T-helper 17 cell (primary cell): ENCODE measurements at regions not wholly inside any gene's neighbourhood (a gene's known extent, or its start where the extent isn't known, plus 50 kb on each side); places are given as distances from the start of the nearest gene placed in this dataset.

ENCODE experiments used
- ATAC-seq: fragments of 150-1000 bp; cut with Tn5 transposase; 2 replicates; pipeline ENCODE4 v1.10.0; 2021; ENCODE audit warnings: mild to moderate bottlenecking, moderate library complexity
- DNase-seq, 3 donors: peaks; one replicate each; pipeline versions ENCODE4 v3.0.0 to v3.0.0-alpha.2; 2020 to 2021
- H3K9me3 ChIP-seq: one replicate; pipeline ENCODE4 v1.7.0; 2013; ENCODE audit warnings: low read length, mild to moderate bottlenecking; ENCODE audit not compliant: control insufficient read depth, poor library complexity, severe bottlenecking
- H3K27ac Mint-ChIP-seq: one replicate; pipeline ENCODE4 v1.8.0; 2022; ENCODE audit warnings: mild to moderate bottlenecking, moderate library complexity, mixed read lengths
- H3K27me3 Mint-ChIP-seq: one replicate; pipeline ENCODE4 v1.8.0; 2022; ENCODE audit warnings: mixed read lengths
- H3K36me3 Mint-ChIP-seq: one replicate; pipeline ENCODE4 v1.8.0; 2022; ENCODE audit warnings: low read depth, mixed read lengths
- H3K4me1 Mint-ChIP-seq: one replicate; pipeline ENCODE4 v1.8.0; 2022; ENCODE audit warnings: mild to moderate bottlenecking, mixed read lengths
- H3K4me3 Mint-ChIP-seq: one replicate; pipeline ENCODE4 v1.8.0; 2022; ENCODE audit warnings: mild to moderate bottlenecking, moderate library complexity, mixed read lengths

GRCh38 chr10:94043431-94043990 is 49.8 kb downstream of the PLCE1 start:
- H3K9me3 ChIP-seq = no peaks in the 10 kb centered on the region
- Mint-ChIP-seq H3K27me3 (peaks cover 16% of the 10 kb centered on the region), H3K4me3 (no peak overlapping the region), H3K4me1 (no peaks in the 10 kb centered on the region), H3K36me3 (no peaks in the 10 kb centered on the region), H3K27ac (no peak overlapping the region)
- DNase-seq (no peak), ATAC-seq (no peak)

DNA sequence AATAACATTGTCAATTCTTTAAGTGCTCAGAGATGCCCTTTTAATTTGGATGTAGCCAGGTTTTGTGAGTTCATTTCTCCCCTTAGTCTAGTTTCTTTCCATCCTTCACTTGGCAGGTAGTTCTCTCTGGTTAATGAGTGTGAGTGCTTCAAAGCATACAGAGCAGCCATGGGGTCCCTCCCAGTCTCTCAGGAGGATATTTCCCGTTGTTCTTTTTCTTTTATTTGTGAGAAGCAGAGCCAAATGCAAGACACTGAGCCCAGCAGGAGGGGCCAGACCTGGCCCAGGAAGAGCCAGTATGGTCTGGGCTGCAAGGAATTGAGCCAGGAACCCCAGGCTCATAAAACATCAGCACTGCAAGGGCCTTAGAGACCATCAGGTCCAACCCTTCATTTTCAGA is 52.4 kb downstream of the PLCE1 start:
- ATAC-seq = no peak
- no peak overlapping the region for H3K27ac Mint-ChIP-seq
- H3K4me3 Mint-ChIP-seq = no peak overlapping the region
- no peak for DNase-seq
- no peaks in the 10 kb centered on the region for H3K9me3 ChIP-seq
- peaks cover 7% of the 10 kb centered on the region for H3K27me3 Mint-ChIP-seq
- H3K36me3 Mint-ChIP-seq = no peaks in the 10 kb centered on the region
- no peaks in the 10 kb centered on the region for H3K4me1 Mint-ChIP-seq

- Mint-ChIP-seq H3K4me3 (no peak overlapping the region), H3K27ac (no peak overlapping the region), H3K27me3 (no peaks in the 10 kb centered on the region), H3K36me3 (no peaks in the 10 kb centered on the region), H3K4me1 (no peaks in the 10 kb centered on the region)
- DNase-seq = no peak
- H3K9me3 ChIP-seq = no peaks in the 10 kb centered on the region
- ATAC-seq = no peak
These were observed 53.6 kb downstream of the PLCE1 start for GRCh38 chr10:94047293-94047692.

DNA sequence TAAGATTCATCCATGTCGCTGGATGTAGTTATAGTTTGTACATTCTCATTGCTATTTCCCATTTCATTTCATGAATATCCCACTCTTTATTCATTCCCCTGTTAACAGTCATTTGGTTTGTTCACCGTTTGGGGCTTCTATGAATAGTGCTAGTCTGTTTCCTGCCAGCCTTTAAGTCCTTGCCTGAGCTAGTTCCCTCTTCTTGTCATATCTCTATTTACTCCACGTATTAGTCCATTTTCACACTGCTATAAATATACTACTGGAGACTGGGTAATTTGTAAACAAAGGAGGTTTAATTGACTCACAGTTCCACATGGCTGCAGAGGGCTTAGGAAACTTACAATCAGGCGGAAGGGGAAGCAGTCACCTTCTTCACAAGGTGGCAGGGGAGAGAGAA is 56.2 kb downstream of the PLCE1 start:
- ATAC-seq (no peak), DNase-seq (no peak)
- Mint-ChIP-seq H3K4me1 (no peaks in the 10 kb centered on the region), H3K4me3 (no peak overlapping the region), H3K27me3 (no peaks in the 10 kb centered on the region), H3K27ac (no peak overlapping the region), H3K36me3 (no peaks in the 10 kb centered on the region)
- H3K9me3 ChIP-seq = no peaks in the 10 kb centered on the region

GRCh38 chr10:94052281-94052680 is 58.5 kb downstream of the PLCE1 start:
- H3K36me3 Mint-ChIP-seq = no peaks in the 10 kb centered on the region
- no peak overlapping the region for H3K27ac Mint-ChIP-seq
- H3K4me3 Mint-ChIP-seq = no peak overlapping the region
- H3K27me3 Mint-ChIP-seq = peaks cover 4% of the 10 kb centered on the region
- peaks cover 2% of the 10 kb centered on the region for H3K4me1 Mint-ChIP-seq
- no peaks in the 10 kb centered on the region for H3K9me3 ChIP-seq
- DNase-seq (no peak), ATAC-seq (no peak)

- ATAC-seq (no peak), DNase-seq (no peak)
- Mint-ChIP-seq H3K27me3 (peaks cover 4% of the 10 kb centered on the region), H3K27ac (no peak overlapping the region), H3K36me3 (no peaks in the 10 kb centered on the region), H3K4me1 (peaks cover 2% of the 10 kb centered on the region), H3K4me3 (no peak overlapping the region)
- H3K9me3 ChIP-seq = no peaks in the 10 kb centered on the region
These were observed 59.4 kb downstream of the PLCE1 start for GRCh38 chr10:94052866-94053791.

- Mint-ChIP-seq H3K27ac (no peak overlapping the region), H3K4me3 (no peak overlapping the region)
- no peak for DNase-seq
These were observed 65.6 kb downstream of the PLCE1 start for GRCh38 chr10:94059178-94059883.

GRCh38 chr10:94061026-94061425 is 67.3 kb downstream of the PLCE1 start:
- H3K27me3 Mint-ChIP-seq = peaks cover 7% of the 10 kb centered on the region
- no peaks in the 10 kb centered on the region for H3K4me1 Mint-ChIP-seq
- no peak overlapping the region for H3K27ac Mint-ChIP-seq
- no peak for DNase-seq
- no peaks in the 10 kb centered on the region for H3K9me3 ChIP-seq
- H3K36me3 Mint-ChIP-seq = no peaks in the 10 kb centered on the region
- ATAC-seq = no peak
- H3K4me3 Mint-ChIP-seq = no peak overlapping the region

More at GRCh38 chr10:94059178-94059883, 65.6 kb downstream of the PLCE1 start:
- no peaks in the 10 kb centered on the region for H3K36me3 Mint-ChIP-seq
- peaks cover 4% of the 10 kb centered on the region for H3K27me3 Mint-ChIP-seq
- no peaks in the 10 kb centered on the region for H3K9me3 ChIP-seq
- peaks cover 2% of the 10 kb centered on the region for H3K4me1 Mint-ChIP-seq
- ATAC-seq = no peak

DNA sequence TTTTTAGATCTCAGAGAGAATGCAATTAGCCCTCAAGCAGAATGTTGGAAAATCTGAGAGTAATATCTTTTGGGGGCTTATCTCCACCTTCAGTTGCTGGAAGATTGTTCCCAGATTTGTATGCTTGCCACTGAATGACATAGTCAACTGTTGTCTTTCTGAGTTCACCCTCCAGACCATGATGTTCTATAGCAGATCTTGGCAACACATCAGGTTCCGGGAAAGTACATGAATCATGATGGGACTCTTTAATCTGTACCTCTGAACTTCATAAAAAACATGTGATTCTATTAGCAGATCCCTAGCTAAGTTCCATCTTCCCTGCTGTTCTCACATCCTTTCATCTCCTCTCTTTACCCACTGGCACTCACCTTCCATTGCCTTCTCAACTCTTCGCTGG is 68.9 kb downstream of the PLCE1 start:
- Mint-ChIP-seq H3K4me3 (no peak overlapping the region), H3K36me3 (no peaks in the 10 kb centered on the region), H3K27ac (no peak overlapping the region), H3K4me1 (no peaks in the 10 kb centered on the region), H3K27me3 (peaks cover 7% of the 10 kb centered on the region)
- DNase-seq (no peak), ATAC-seq (no peak)
- H3K9me3 ChIP-seq = no peaks in the 10 kb centered on the region

DNA sequence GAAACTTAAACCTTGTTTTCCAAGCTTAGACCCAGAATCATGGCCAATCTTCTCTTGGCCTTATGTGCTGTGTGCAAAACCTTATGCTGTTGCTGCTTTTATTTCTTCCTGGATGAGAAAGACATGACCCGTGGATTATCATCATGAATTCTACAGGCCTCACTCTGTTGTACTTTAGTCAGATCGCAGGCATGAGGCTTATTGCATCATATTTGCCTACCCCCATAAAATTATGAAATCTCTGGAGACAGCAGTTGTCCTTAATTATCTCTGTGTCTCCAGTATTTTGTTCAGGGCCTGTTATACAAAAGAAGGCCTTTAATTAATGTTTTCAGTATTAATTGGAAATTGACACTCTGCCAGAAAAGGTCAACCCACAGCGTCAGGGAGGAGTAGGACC is 71.6 kb downstream of the PLCE1 start:
- H3K4me3 Mint-ChIP-seq = no peak overlapping the region
- H3K36me3 Mint-ChIP-seq = no peaks in the 10 kb centered on the region
- H3K9me3 ChIP-seq = no peaks in the 10 kb centered on the region
- ATAC-seq (no peak), DNase-seq (no peak)
- no peak overlapping the region for H3K27ac Mint-ChIP-seq
- no peaks in the 10 kb centered on the region for H3K4me1 Mint-ChIP-seq
- peaks cover 7% of the 10 kb centered on the region for H3K27me3 Mint-ChIP-seq

- Mint-ChIP-seq H3K4me3 (no peak overlapping the region), H3K36me3 (no peaks in the 10 kb centered on the region), H3K27me3 (peaks cover 7% of the 10 kb centered on the region), H3K27ac (no peak overlapping the region), H3K4me1 (no peaks in the 10 kb centered on the region)
- no peaks in the 10 kb centered on the region for H3K9me3 ChIP-seq
- no peak for DNase-seq
- ATAC-seq = no peak
These were observed 72.1 kb downstream of the PLCE1 start for GRCh38 chr10:94065787-94066186.

- Mint-ChIP-seq H3K27me3 (peaks cover 7% of the 10 kb centered on the region), H3K4me3 (no peak overlapping the region), H3K36me3 (no peaks in the 10 kb centered on the region), H3K4me1 (no peaks in the 10 kb centered on the region), H3K27ac (no peak overlapping the region)
- ATAC-seq (no peak), DNase-seq (no peak)
- H3K9me3 ChIP-seq = no peaks in the 10 kb centered on the region
These were observed 72.7 kb downstream of the PLCE1 start for GRCh38 chr10:94066411-94066810.

- DNase-seq (no peak), ATAC-seq (no peak)
- H3K9me3 ChIP-seq = no peaks in the 10 kb centered on the region
- Mint-ChIP-seq H3K4me1 (no peaks in the 10 kb centered on the region), H3K27ac (no peak overlapping the region), H3K4me3 (no peak overlapping the region), H3K27me3 (peaks cover 7% of the 10 kb centered on the region), H3K36me3 (no peaks in the 10 kb centered on the region)
These were observed 76.2 kb downstream of the PLCE1 start for GRCh38 chr10:94069884-94070283.
